Dendritic cell treated with granulocyte-macrophage colony-stimulating factor and Interleukin-4, amounts not matched to agents 40 ng/mL and 50 ng/mL, for 4 days (primary cell): ENCODE measurements at regions not wholly inside any gene's neighbourhood (a gene's known extent, or its start where the extent isn't known, plus 50 kb on each side); places are given as distances from the start of the nearest gene placed in this dataset.

Source experiments
- H3K27ac Mint-ChIP-seq: one replicate; pipeline ENCODE4 v1.8.0; 2022; ENCODE audit warnings: mild to moderate bottlenecking, mixed read lengths
- H3K27me3 Mint-ChIP-seq: one replicate; pipeline ENCODE4 v1.8.0; 2022; ENCODE audit warnings: mild to moderate bottlenecking, mixed read lengths
- H3K36me3 Mint-ChIP-seq: one replicate; pipeline ENCODE4 v1.8.0; 2022; ENCODE audit warnings: low read depth, mixed read lengths
- H3K4me1 Mint-ChIP-seq: one replicate; pipeline ENCODE4 v1.8.0; 2022; ENCODE audit warnings: low read depth, mixed read lengths
- H3K4me3 Mint-ChIP-seq: one replicate; pipeline ENCODE4 v1.8.0; 2022; ENCODE audit warnings: mild to moderate bottlenecking, moderate library complexity, mixed read lengths
- H3K9me3 Mint-ChIP-seq: one replicate; pipeline ENCODE4 v1.8.0; 2022; ENCODE audit warnings: mixed read lengths
- intact Hi-C: fragments of 100-400 bp; cut with micrococcal nuclease; formaldehyde crosslinking; loops from one replicate; pipeline ENCODE4 v1.15.0; 2022

DNA sequence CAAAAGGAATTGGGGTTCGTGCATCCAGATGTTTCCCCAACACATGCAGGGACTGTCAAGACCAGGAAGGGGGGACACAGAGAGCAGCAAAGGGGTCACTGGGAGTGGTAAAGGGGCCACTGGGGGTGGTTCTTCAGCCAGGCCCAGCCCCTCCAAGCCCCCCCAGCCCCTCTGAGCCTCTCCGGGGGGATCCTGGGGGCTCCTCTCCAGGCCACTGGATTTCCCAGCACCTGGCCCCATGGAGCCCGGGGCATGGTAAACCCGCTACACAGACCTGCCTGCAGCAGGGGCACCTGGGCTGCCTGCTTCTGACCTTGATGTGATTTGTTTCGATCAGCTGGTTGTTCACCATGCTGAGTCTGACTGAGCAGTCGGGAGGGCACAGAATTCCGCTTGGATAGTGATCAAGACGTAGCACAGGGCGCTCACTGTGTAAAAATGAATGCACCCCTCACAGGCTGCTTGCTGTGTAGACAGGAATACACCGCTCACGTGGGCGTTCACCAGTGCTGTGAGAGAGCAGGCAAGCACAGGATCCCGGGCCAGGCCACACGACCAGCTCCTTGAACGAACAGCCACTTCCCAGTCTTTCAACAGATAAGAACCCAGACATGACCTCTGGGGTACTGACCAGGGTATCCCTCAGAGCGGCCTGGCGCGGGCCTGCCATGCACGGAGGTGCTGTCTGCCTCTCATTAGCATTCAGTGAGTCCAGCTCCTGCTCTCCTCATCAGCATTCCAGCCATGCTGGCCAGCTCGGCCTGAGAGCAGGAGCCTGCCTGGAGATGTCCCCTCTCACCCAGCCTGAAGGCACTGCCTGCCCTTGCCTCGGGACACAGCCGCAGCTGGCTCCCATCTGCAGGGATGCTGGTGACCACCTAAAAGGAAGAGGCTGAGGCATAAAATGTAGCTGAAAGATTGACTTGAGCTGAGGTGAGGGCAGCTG, 73.3 kb upstream of the OTOS start:
- Mint-ChIP-seq H3K4me3 (no peak overlapping the region), H3K36me3 (no peaks in the 10 kb centered on the region), H3K27ac (no peak overlapping the region), H3K4me1 (no peaks in the 10 kb centered on the region), H3K9me3 (no peaks in the 10 kb centered on the region), H3K27me3 (peaks cover 1% of the 10 kb centered on the region)
- intact Hi-C loops: no loop called here

DNA sequence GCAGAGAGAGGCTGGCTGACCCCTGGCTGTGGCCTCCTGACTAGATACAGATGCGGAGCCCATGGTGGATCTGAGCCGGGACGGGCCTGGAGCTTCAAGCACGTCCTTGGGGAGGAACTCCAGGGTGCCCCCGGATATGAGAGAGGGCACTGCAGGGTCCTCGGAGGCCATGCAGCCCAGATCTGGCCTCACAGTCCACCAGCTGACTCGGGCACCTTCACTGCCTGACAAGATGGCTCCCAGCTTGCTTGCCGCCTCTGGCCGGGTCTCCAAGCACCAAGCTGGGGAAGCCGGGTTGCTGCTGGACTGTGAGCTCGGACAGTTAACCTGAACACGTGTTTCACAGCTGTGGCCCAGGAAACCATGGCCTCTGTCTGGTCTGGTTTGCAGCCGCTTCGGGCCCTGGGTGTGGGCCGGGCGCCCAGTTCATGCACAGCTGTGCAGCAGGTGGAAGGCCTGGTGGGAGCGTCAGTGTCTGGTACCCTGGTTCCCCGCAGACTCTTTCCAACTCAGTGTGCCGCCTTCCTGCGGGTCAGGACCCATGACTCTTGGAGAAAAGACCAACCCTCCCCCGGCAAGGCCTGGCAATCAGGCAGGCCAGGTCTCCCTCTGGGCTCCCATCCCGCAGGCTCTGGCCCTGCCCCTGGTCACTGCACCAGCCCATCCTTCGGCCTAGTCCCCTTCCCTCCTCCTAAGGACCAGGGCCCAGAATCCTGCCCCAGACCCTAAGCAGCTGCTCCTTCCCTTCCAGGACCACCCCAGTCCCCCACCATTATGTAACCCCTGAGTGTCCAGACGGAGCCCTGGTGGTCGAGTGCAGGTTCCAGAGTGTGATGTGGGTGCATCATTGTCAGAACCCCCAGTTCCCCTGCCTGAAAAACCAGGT, 74.6 kb upstream of the OTOS start:
- no peaks in the 10 kb centered on the region for H3K4me1 Mint-ChIP-seq
- no peaks in the 10 kb centered on the region for H3K27me3 Mint-ChIP-seq
- no peak overlapping the region for H3K27ac Mint-ChIP-seq
- intact Hi-C loops: no loop called here
- H3K4me3 Mint-ChIP-seq: no peak overlapping the region
- no peaks in the 10 kb centered on the region for H3K9me3 Mint-ChIP-seq
- no peaks in the 10 kb centered on the region for H3K36me3 Mint-ChIP-seq

- Mint-ChIP-seq H3K27ac (no peak overlapping the region), H3K36me3 (no peaks in the 10 kb centered on the region), H3K4me3 (no peak overlapping the region), H3K27me3 (peaks cover 2% of the 10 kb centered on the region), H3K4me1 (no peaks in the 10 kb centered on the region), H3K9me3 (no peaks in the 10 kb centered on the region)
- intact Hi-C loops: no loop called here
These were observed 75.2 kb upstream of the OTOS start for GRCh38 chr2:240215676-240216051.

GRCh38 chr2:240216167-240216566, 75.7 kb upstream of the OTOS start:
- H3K27ac Mint-ChIP-seq: no peak overlapping the region
- H3K27me3 Mint-ChIP-seq: peaks cover 2% of the 10 kb centered on the region
- intact Hi-C loops: no loop called here
- H3K9me3 Mint-ChIP-seq: no peaks in the 10 kb centered on the region
- no peaks in the 10 kb centered on the region for H3K4me1 Mint-ChIP-seq
- no peaks in the 10 kb centered on the region for H3K36me3 Mint-ChIP-seq
- H3K4me3 Mint-ChIP-seq: no peak overlapping the region

DNA sequence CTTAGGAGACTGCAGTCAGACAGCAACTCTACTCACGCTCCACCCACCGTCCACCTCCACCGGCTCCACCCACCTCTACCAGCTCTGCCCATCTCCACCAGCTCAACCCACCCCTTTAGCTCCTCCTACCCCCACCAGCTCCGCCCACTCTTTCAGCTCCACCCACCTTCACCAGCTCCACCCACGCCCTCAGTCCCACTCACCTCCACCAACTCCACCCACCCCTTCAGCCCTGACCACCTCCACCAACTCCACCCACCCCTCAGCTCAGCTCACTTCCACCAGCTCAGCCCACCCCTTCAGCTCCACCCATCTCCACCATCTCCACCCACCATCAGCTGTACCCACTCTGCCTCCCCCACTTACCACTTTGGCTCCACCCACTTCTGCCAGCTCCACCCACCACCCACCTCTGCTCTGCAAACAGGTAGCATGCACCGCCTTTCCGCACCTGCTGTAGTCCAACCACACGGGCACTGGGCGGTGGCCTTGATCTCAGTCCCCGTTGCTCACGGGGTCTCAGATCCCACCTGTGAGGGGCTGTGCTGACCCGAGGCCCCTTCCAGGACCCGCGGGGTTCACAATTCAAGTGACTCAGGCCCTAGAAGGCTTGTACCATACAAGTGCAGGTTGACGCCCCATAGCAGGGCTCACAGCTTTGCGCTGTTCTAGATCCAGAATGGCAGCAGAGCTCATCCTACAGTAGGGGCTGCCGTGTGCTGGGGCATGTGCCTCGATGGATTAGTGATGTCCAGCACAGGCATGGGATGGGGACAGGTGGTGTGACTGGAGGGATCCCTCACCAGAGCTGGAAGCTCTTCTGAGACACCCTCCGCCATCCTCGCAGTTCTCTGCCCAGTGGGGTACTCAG, 77.2 kb upstream of the OTOS start:
- intact Hi-C loops: no loop called here
- Mint-ChIP-seq H3K36me3 (no peaks in the 10 kb centered on the region), H3K27ac (no peak overlapping the region), H3K4me1 (no peaks in the 10 kb centered on the region), H3K27me3 (peaks cover 2% of the 10 kb centered on the region), H3K4me3 (no peak overlapping the region), H3K9me3 (no peaks in the 10 kb centered on the region)

DNA sequence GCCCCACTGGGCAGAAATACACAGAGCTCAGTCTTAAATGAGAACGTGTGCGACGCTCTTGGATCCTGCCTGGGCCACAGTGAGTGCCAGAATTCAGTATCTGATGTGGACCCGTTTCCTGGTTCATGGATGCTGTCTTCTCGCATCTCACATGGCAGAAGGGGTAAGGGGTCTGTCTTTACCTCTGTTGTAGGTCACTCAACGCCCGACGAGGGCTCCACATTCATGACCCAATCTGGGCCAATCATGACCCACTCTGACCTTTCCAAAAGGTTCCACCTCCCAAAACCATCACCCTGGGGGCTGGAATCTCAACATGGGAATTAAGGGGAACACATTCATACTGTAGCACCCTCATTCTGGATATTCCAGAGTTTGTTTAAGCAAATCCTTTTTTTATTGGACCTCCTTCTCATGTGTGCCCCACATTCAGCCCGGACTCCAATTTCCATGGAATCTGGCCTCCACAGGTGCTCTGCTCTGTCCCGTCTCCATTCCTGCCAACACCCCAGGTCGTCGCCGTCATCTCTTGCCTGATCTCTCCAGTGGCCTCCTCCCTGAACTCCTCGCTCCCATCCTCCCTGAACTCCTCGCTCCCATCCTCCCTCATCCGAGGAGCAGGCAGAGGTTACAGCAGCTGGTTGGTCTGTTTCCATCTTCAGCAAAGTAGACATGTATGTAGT, 78.9 kb upstream of the OTOS start:
- Mint-ChIP-seq H3K27ac (no peak overlapping the region), H3K9me3 (no peaks in the 10 kb centered on the region), H3K36me3 (no peaks in the 10 kb centered on the region)

DNA sequence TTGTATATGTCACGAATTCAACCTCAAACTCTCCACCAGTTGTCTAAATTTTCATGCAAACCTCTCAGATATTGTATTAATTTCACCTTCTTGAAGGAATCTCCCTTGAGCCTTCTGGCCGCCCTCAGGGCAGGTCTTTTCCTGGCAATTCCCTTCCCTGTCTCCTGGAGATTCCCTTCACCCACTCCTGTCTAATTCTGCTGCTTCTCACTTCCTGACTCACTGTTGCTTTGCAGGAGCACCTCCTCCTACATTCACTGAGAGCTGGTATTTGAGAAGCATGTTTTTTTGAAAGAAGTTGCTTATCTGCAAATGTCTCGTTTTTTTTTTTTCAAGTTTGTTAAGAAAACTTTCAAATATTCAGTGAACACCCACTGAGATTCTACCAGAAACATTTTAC, 79.9 kb upstream of the OTOS start:
- no peaks in the 10 kb centered on the region for H3K4me1 Mint-ChIP-seq
- no peak overlapping the region for H3K27ac Mint-ChIP-seq
- H3K36me3 Mint-ChIP-seq: no peaks in the 10 kb centered on the region
- H3K27me3 Mint-ChIP-seq: peaks cover 7% of the 10 kb centered on the region
- intact Hi-C loops: no loop called here
- H3K4me3 Mint-ChIP-seq: no peak overlapping the region
- H3K9me3 Mint-ChIP-seq: no peaks in the 10 kb centered on the region

More for the DNA sequence above, 78.9 kb upstream of the OTOS start:
- Mint-ChIP-seq H3K4me3 (no peak overlapping the region), H3K27me3 (peaks cover 6% of the 10 kb centered on the region), H3K4me1 (no peaks in the 10 kb centered on the region)
- intact Hi-C loops: no loop called here

- peaks cover 8% of the 10 kb centered on the region for H3K27me3 Mint-ChIP-seq
- intact Hi-C loops: no loop called here
- H3K9me3 Mint-ChIP-seq: peaks cover 6% of the 10 kb centered on the region
- no peak overlapping the region for H3K27ac Mint-ChIP-seq
- no peak overlapping the region for H3K4me3 Mint-ChIP-seq
- H3K4me1 Mint-ChIP-seq: no peaks in the 10 kb centered on the region
- no peaks in the 10 kb centered on the region for H3K36me3 Mint-ChIP-seq
These were observed 83.2 kb upstream of the OTOS start for GRCh38 chr2:240223631-240224030.

GRCh38 chr2:240224676-240225075, 84.2 kb upstream of the OTOS start:
- intact Hi-C loops: no loop called here
- no peaks in the 10 kb centered on the region for H3K36me3 Mint-ChIP-seq
- peaks cover 16% of the 10 kb centered on the region for H3K9me3 Mint-ChIP-seq
- no peak overlapping the region for H3K4me3 Mint-ChIP-seq
- no peak overlapping the region for H3K27ac Mint-ChIP-seq
- H3K27me3 Mint-ChIP-seq: peaks cover 8% of the 10 kb centered on the region
- no peaks in the 10 kb centered on the region for H3K4me1 Mint-ChIP-seq

DNA sequence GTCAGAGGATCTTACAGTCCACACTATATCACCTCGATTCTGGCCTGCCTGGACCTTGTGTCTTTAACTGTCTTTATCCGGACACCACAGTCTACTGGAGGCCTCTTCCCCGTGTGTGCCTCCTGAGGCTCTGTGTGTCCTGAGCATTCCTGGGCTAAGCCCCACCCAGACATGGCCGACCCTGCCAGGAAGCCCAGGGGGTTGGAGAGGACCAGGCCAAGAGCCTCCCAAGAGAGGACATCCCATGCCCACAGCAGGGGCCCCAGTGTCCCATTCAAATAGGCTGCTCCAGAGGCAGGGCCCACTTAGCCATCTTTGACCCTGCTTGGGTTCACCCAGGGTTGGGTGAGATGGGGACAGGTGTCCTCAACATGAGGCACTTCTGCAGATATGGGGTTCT, 84.7 kb upstream of the OTOS start:
- Mint-ChIP-seq H3K27me3 (peaks cover 8% of the 10 kb centered on the region), H3K9me3 (peaks cover 17% of the 10 kb centered on the region), H3K4me3 (no peak overlapping the region), H3K36me3 (no peaks in the 10 kb centered on the region), H3K4me1 (no peaks in the 10 kb centered on the region), H3K27ac (no peak overlapping the region)
- intact Hi-C loops: no loop called here

DNA sequence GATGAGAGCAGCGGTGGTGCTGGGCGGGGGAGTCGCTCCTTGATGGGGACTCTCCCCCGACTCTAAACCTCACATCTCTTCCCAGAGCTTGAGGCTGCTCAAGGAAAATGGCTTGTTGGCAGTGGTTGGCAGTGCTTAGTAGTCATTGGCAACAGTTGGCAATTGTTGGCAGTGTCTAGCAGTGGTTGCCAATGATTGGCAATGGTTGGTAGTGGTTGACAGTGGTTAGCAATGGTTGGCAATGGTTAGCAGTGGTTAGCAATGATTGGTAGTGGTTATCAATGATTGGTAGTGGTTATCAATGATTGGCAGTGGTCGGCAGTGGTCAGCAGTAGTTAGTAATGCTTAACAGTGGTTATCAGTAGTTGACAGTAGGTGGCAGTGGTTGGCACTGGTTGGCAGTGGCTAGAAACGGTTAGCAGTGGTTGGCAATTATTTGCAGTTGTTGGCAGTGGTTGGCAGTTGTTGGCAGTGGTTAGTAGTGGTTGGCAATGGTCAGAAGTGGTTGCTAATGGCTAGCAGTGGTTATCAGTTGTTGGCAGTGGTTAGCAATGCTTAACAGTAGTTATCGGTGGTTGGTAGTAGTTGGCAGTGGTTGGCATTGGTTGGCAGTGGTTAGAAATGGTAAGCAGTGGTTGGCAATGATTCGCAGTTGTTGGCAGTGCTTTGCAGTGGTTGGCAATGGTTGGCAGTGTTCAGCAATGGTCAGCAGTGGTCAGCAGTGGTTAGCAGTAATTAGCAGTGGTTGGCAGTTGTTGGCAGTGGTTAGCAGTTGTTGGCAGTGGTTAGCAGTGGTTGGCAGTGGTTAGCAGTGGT, 85.4 kb upstream of the OTOS start:
- Mint-ChIP-seq H3K27me3 (peaks cover 8% of the 10 kb centered on the region), H3K9me3 (peaks cover 17% of the 10 kb centered on the region)

DNA sequence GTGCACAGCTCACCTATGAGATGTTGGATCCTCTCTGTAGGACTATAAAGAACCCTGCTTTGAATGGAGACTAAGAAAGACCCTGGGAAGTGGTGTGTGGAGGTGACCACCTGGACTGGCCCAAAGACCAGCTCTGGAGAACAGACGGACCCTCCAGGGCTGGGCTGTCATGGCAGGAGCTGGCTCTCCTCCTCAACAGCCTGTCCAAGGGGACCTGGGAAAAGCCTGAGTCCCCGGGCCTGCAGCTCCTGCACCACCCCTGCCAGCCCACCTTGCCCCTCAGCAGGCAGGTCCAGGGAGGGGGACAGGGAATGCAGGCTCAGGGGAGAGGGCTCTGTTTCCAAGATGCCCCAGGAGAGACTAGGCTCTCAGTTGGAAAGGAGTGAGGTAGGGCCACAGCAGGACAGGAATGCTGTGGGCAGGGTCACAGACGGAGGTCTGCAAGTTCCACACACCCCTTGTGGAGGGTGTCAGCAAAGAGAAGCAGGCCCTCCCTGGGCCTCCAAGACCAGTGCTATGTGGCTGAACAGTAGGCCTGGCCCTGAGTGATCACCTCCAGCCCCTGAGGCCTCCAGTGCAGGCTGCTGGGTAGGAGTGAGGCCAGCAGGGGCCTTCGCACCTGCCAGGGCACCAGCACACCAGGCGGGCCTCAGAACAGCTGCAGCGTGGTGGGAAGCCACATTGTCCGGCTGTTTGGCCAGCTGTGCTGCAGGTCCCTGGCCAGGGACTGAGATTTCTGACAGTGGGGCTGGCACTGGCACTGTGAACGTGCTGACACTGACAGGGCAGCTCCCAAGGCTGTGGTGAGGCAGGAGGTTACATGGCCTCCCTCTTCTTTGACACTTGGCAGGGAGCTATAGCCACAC, 86.4 kb upstream of the OTOS start:
- intact Hi-C loops: no loop called here
- H3K4me3 Mint-ChIP-seq: no peak overlapping the region
- H3K9me3 Mint-ChIP-seq: peaks cover 17% of the 10 kb centered on the region
- no peak overlapping the region for H3K27ac Mint-ChIP-seq
- H3K4me1 Mint-ChIP-seq: no peaks in the 10 kb centered on the region
- H3K36me3 Mint-ChIP-seq: no peaks in the 10 kb centered on the region
- peaks cover 8% of the 10 kb centered on the region for H3K27me3 Mint-ChIP-seq

More for the DNA sequence above, 85.4 kb upstream of the OTOS start:
- intact Hi-C loops: no loop called here
- no peak overlapping the region for H3K27ac Mint-ChIP-seq
- no peaks in the 10 kb centered on the region for H3K36me3 Mint-ChIP-seq
- no peak overlapping the region for H3K4me3 Mint-ChIP-seq
- H3K4me1 Mint-ChIP-seq: no peaks in the 10 kb centered on the region
